ENCODE measurements at regions not wholly inside any gene's neighbourhood (a gene's known extent, or its start where the extent isn't known, plus 50 kb on each side); places are given as distances from the start of the nearest gene placed in this dataset.

DNA sequence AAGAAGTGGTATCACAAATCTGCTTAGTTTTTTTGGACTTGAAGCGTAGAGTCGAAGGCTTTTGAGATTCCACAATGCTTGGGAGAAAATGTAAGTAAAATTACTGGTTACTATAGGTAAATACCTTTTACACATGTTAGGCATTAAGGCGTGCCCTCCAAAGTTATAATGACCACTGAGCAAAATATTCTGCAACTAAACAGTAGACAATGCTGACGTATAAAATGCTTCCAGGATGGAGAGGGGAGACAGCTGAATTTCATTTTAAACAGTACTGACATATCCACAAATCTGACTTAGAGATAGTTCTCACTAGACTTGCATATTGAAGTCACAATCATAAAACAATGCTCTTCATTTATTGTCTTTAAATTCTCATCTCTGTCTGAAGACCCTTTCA lies 144.5 kb upstream of the DCN start:
- DNase-seq (ENCODE audit: low read depth, low spot score), result peak; percentile 56
- TF ChIP-seq, protein P1, sequence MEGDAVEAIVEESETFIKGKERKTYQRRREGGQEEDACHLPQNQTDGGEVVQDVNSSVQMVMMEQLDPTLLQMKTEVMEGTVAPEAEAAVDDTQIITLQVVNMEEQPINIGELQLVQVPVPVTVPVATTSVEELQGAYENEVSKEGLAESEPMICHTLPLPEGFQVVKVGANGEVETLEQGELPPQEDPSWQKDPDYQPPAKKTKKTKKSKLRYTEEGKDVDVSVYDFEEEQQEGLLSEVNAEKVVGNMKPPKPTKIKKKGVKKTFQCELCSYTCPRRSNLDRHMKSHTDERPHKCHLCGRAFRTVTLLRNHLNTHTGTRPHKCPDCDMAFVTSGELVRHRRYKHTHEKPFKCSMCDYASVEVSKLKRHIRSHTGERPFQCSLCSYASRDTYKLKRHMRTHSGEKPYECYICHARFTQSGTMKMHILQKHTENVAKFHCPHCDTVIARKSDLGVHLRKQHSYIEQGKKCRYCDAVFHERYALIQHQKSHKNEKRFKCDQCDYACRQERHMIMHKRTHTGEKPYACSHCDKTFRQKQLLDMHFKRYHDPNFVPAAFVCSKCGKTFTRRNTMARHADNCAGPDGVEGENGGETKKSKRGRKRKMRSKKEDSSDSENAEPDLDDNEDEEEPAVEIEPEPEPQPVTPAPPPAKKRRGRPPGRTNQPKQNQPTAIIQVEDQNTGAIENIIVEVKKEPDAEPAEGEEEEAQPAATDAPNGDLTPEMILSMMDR (IDR thresholded peaks at IDR 0.05; ENCODE audit: low read depth, low read length), result no peak
- ChIA-PET POLR2A (interaction anchor here (1.3 to 4.0 kb wide), 7 partner anchors 10 to 187 kb away, joined by 4 to 38 read pairs (median 8); partner anchors contain the start of gene DCN), CTCF (interaction anchor here (0.6 to 5.2 kb wide), 15 partner anchors 9 to 567 kb away, joined by 3 to 82 read pairs (median 4); no protein-coding TSS in a partner anchor)
- H3K27me3 ChIP-seq (ENCODE audit: control insufficient read depth, insufficient read depth, low read length), result no peaks in the 10 kb centered on the region
- no peak overlapping the region for H3K27ac ChIP-seq (ENCODE audit: low read depth, low read length)
- H3K9me3 ChIP-seq (ENCODE audit: control insufficient read depth, insufficient read depth, low read length), result no peaks in the 10 kb centered on the region
- H3K4me3 ChIP-seq (ENCODE audit: low read depth, low read length), result no peak overlapping the region; the same call in 1 of the 2 replicates

GRCh38 chr12:91326058-91327027 lies 143.7 kb upstream of the DCN start:
- no peak overlapping the region; the same call in 1 of the 2 replicates for H3K4me3 ChIP-seq (ENCODE audit: low read depth, low read length)

DNA sequence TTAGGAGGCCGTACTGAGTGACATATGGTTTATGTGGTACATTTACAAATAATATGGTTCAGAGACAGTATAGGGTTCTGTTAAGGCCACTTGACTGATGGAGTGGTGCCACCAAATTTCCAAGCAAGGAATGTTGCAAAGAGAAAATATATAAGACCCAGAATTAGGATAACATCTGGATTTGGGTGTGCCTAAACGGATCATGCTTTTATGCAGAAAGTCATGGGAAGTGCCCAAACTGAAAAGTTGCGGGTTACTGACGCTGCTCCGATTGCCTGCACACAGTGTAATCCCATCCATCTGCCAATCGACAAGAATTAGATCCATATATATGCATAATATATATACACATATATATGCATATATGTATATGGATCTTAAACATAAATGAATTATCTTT lies 138.4 kb upstream of the DCN start:
- TF ChIP-seq, protein P1 (IDR thresholded peaks at IDR 0.05; ENCODE audit: low read depth, low read length), result no peak
- Histone ChIP-seq H3K27ac (ENCODE audit: low read depth, low read length) (no peak overlapping the region), H3K9me3 (ENCODE audit: control insufficient read depth, insufficient read depth, low read length) (no peaks in the 10 kb centered on the region), H3K27me3 (ENCODE audit: control insufficient read depth, insufficient read depth, low read length) (no peaks in the 10 kb centered on the region), H3K4me3 (ENCODE audit: low read depth, low read length) (no peak overlapping the region)
- CTCF ChIA-PET, result no interaction called here
- DNase-seq (ENCODE audit: low read depth, low spot score), result no peak
- POLR2A ChIA-PET, result no interaction called here

More at GRCh38 chr12:91326058-91327027, 143.7 kb upstream of the DCN start:
- DNase-seq (ENCODE audit: low read depth, low spot score), result peak; percentile 55
- Histone ChIP-seq H3K27ac (ENCODE audit: low read depth, low read length) (no peak overlapping the region), H3K9me3 (ENCODE audit: control insufficient read depth, insufficient read depth, low read length) (no peaks in the 10 kb centered on the region), H3K27me3 (ENCODE audit: control insufficient read depth, insufficient read depth, low read length) (no peaks in the 10 kb centered on the region)
- TF ChIP-seq, protein P1 (IDR thresholded peaks at IDR 0.05; ENCODE audit: low read depth, low read length), result peak; percentile 91
- POLR2A ChIA-PET, result interaction anchor here (1.5 to 4.0 kb wide), 4 partner anchors 9 to 149 kb away, joined by 5 to 38 read pairs (median 10); partner anchors contain the start of gene DCN
- CTCF ChIA-PET, result interaction anchor here (0.6 to 5.2 kb wide), 21 partner anchors 9 to 357 kb away, joined by 3 to 82 read pairs (median 3); no protein-coding TSS in a partner anchor

- TF ChIP-seq, protein P1 (IDR thresholded peaks at IDR 0.05; ENCODE audit: low read depth, low read length), result no peak
- H3K27me3 ChIP-seq (ENCODE audit: control insufficient read depth, insufficient read depth, low read length), result no peaks in the 10 kb centered on the region
- ChIA-PET POLR2A (no interaction called here), CTCF (no interaction called here)
- no peak overlapping the region for H3K27ac ChIP-seq (ENCODE audit: low read depth, low read length)
- H3K9me3 ChIP-seq (ENCODE audit: control insufficient read depth, insufficient read depth, low read length), result no peaks in the 10 kb centered on the region
- no peak overlapping the region for H3K4me3 ChIP-seq (ENCODE audit: low read depth, low read length)
- no peak for DNase-seq (ENCODE audit: low read depth, low spot score)
Measured at GRCh38 chr12:91319071-91319760, 136.6 kb upstream of the DCN start.

Measured in AG04450 (cell line).